ENCODE measurements at regions not wholly inside any gene's neighbourhood (a gene's known extent, or its start where the extent isn't known, plus 50 kb on each side); places are given as distances from the start of the nearest gene placed in this dataset.

DNA sequence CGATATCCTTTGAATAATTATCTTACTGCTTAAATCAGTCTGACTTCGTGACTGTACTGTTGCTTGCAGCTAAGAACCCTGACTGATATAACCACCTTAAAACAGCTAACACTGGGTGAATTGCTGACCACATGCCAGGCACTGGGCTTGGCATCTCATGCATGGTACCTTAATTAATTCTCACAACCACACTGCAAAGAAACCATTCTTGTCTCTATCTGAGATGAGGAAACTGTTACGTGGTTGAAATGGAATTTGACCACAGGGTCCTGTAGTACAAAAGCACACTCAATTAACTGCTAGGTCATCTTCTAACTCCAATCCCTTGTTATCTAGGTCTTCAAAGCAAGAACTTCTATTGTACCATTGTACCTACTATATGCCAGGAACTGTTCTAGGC lies 92.7 kb upstream of the PRICKLE2 start:
- DNase-seq (ENCODE audit: extremely low spot score): no peak
- ChIA-PET CTCF (no interaction called here), POLR2A (no interaction called here)
- no peak for TF ChIP-seq BHLHE40 (IDR thresholded peaks at IDR 0.05; ENCODE audit: borderline replicate concordance)
- no peak for TF ChIP-seq NFRKB (IDR thresholded peaks at IDR 0.05)
- TF ChIP-seq HDGF (IDR thresholded peaks at IDR 0.05; ENCODE audit: borderline replicate concordance): no peak
- no peak for TF ChIP-seq SUZ12 (IDR thresholded peaks at IDR 0.05)
- no peak for TF ChIP-seq ZNF384 (IDR thresholded peaks at IDR 0.05)
- TF ChIP-seq LEF1 (IDR thresholded peaks at IDR 0.05; ENCODE audit: borderline replicate concordance): no peak
- no peak for TF ChIP-seq L3MBTL2 (conservative IDR thresholded peaks at IDR 0.05)
- TF ChIP-seq ARNT (IDR thresholded peaks at IDR 0.05): no peak
- no peak for TF ChIP-seq SP1 (IDR thresholded peaks at IDR 0.05)
- no peak for TF ChIP-seq TARDBP (IDR thresholded peaks at IDR 0.05)
- TF ChIP-seq FOXK2 (IDR thresholded peaks at IDR 0.05): no peak
- no peak for TF ChIP-seq ELF4 (IDR thresholded peaks at IDR 0.05)

DNA sequence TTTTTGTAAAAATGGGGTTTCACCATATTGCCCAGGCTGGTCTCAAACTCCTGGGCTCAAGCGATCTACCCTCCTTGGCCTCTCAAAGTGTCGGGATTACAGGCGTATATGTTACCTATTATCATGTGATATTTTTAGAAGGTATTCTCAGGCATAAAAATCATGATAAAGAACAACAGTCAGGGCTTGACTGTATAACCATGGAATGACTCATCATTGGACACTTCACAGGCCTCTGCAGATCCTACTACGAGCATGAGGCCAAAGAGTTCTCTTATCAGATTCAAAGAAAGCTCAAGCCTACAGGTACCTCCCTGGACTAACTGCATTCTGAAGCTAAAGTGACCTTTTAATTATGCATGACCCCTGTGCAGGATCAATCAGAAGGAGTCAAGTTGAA lies 91.7 kb upstream of the PRICKLE2 start:
- TF ChIP-seq BHLHE40 (IDR thresholded peaks at IDR 0.05; ENCODE audit: borderline replicate concordance) (no peak), SUZ12 (IDR thresholded peaks at IDR 0.05) (no peak), ZNF384 (IDR thresholded peaks at IDR 0.05) (no peak), L3MBTL2 (conservative IDR thresholded peaks at IDR 0.05) (no peak), FOXA1 (IDR thresholded peaks at IDR 0.05) (no peak), SP1 (IDR thresholded peaks at IDR 0.05) (no peak), HDGF (IDR thresholded peaks at IDR 0.05; ENCODE audit: borderline replicate concordance) (no peak), FOXM1 (IDR thresholded peaks at IDR 0.05; ENCODE audit: borderline replicate concordance) (no peak), ARNT (IDR thresholded peaks at IDR 0.05) (no peak)
- DNase-seq (ENCODE audit: extremely low spot score): no peak
- POLR2A ChIA-PET: no interaction called here
- CTCF ChIA-PET: no interaction called here

DNA sequence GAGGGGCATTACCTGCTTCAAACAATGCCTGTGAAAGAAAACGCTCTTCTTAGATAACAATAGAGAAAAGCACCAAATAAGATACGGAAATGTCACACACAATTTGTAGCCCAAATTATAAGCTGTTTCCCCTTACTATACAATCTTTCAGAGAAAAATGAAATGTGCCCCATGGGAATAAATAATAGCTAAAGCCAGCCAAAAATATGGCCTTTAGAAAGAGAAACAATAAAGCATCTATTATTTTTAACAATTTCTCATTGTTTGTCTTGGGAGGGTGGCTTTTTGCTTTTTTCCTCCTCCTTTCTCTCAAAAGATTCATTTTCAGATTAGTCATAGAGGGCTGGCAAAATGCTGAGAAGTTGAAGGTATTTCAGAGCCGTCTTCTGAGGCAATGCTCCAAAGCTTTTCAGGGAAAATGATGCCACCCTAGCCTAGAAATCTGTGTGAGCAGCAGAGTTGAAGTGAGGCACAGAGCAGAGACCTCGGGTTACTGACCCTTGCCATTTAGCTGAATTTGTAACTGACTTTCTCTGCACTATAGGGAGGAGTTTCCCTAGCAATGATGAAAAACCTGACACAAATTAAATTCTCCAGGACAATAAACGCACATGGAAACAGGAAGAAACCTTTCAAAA lies 86.3 kb upstream of the PRICKLE2 start:
- DNase-seq (ENCODE audit: extremely low spot score): no peak
- CTCF ChIA-PET: no interaction called here
- POLR2A ChIA-PET: no interaction called here
- TF ChIP-seq CTBP1 (IDR thresholded peaks at IDR 0.05; ENCODE audit: borderline replicate concordance) (no peak), FOXK2 (IDR thresholded peaks at IDR 0.05) (no peak), L3MBTL2 (conservative IDR thresholded peaks at IDR 0.05) (no peak), TARDBP (IDR thresholded peaks at IDR 0.05) (no peak), FOXM1 (IDR thresholded peaks at IDR 0.05; ENCODE audit: borderline replicate concordance) (no peak), FOXA1 (IDR thresholded peaks at IDR 0.05) (no peak), ZNF384 (IDR thresholded peaks at IDR 0.05) (no peak), ELF4 (IDR thresholded peaks at IDR 0.05) (no peak), SUZ12 (IDR thresholded peaks at IDR 0.05) (no peak), BHLHE40 (IDR thresholded peaks at IDR 0.05; ENCODE audit: borderline replicate concordance) (no peak), NFRKB (IDR thresholded peaks at IDR 0.05) (no peak), HDGF (IDR thresholded peaks at IDR 0.05; ENCODE audit: borderline replicate concordance) (no peak), SP1 (IDR thresholded peaks at IDR 0.05) (no peak)
- TF ChIP-seq, protein P1, sequence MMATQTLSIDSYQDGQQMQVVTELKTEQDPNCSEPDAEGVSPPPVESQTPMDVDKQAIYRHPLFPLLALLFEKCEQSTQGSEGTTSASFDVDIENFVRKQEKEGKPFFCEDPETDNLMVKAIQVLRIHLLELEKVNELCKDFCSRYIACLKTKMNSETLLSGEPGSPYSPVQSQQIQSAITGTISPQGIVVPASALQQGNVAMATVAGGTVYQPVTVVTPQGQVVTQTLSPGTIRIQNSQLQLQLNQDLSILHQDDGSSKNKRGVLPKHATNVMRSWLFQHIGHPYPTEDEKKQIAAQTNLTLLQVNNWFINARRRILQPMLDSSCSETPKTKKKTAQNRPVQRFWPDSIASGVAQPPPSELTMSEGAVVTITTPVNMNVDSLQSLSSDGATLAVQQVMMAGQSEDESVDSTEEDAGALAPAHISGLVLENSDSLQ (IDR thresholded peaks at IDR 0.05): no peak

DNA sequence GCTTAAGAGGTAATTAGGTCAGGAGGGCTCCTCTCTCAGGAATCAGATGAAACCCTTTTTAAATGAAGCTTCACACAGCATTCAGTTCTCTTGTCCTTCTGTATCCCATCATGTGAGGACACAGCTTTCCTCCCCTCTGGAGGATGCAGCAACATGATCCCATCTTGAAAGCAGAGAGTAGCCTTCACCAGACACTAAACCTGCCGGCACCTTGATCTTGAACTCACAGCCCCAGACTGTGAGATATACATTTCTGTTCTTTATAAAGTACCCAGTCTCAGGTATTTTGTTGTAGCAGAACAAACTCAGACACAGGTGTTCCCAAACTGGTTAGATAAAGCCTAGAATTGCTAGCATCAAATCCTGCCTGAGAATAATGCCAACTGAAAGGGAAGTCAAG lies 83.7 kb upstream of the PRICKLE2 start:
- TF ChIP-seq NFRKB (IDR thresholded peaks at IDR 0.05) (no peak), SP1 (IDR thresholded peaks at IDR 0.05) (no peak), FOXK2 (IDR thresholded peaks at IDR 0.05) (no peak), L3MBTL2 (conservative IDR thresholded peaks at IDR 0.05) (no peak), FOXM1 (IDR thresholded peaks at IDR 0.05; ENCODE audit: borderline replicate concordance) (no peak)
- POLR2A ChIA-PET: no interaction called here
- CTCF ChIA-PET: no interaction called here
- no peak for DNase-seq (ENCODE audit: extremely low spot score)

DNA sequence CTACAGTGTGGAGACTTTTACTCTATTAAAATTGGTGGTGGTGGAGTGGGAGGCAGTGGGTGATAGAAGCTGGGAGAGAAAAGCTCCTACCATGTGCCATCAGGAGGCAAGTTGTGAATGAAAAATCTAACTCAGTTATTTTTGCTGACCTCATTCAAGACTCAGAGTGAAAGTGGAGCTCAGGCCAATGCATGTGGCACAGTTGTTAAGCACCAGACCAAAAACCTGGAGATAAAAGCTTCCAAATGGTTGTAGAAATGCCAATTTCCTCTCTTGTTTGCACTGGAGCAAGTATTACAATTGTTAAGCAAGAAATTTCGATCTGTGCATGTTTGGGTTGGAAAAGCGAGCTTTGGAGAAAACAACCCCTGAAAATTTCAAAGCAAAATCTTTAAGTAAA lies 81.5 kb upstream of the PRICKLE2 start:
- no peak for DNase-seq (ENCODE audit: extremely low spot score)
- POLR2A ChIA-PET: no interaction called here
- TF ChIP-seq FOXK2 (IDR thresholded peaks at IDR 0.05) (no peak), L3MBTL2 (conservative IDR thresholded peaks at IDR 0.05) (no peak)
- CTCF ChIA-PET: no interaction called here

DNA sequence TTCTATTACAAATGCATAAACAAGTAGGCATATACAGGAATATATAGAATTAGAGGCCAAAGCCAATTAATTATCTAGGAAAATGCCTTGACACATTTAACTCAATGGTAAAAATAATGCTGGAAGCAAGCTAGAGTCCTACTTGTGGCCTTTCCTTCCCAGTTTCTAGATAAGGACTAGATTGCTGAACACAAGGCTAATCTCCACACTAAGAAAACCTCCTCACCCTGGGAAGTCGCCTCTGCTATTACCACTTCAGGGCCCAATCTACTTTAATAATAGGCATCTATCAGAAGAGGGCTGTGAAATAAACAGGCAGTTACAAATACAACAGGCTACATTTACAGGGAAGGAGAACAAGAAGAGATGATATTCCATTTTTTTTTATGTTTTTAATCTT lies 80.5 kb upstream of the PRICKLE2 start:
- ChIA-PET CTCF (no interaction called here), POLR2A (no interaction called here)

More for the DNA sequence above, 80.5 kb upstream of the PRICKLE2 start:
- DNase-seq (ENCODE audit: extremely low spot score): no peak
- TF ChIP-seq ELF4 (IDR thresholded peaks at IDR 0.05) (no peak), NFRKB (IDR thresholded peaks at IDR 0.05) (no peak), LEF1 (IDR thresholded peaks at IDR 0.05; ENCODE audit: borderline replicate concordance) (no peak), SP1 (IDR thresholded peaks at IDR 0.05) (no peak), L3MBTL2 (conservative IDR thresholded peaks at IDR 0.05) (no peak), FOXM1 (IDR thresholded peaks at IDR 0.05; ENCODE audit: borderline replicate concordance) (no peak), ZNF384 (IDR thresholded peaks at IDR 0.05) (no peak), FOXK2 (IDR thresholded peaks at IDR 0.05) (no peak), SUZ12 (IDR thresholded peaks at IDR 0.05) (no peak), ARNT (IDR thresholded peaks at IDR 0.05) (no peak), BHLHE40 (IDR thresholded peaks at IDR 0.05; ENCODE audit: borderline replicate concordance) (no peak), HDGF (IDR thresholded peaks at IDR 0.05; ENCODE audit: borderline replicate concordance) (no peak), TARDBP (IDR thresholded peaks at IDR 0.05) (no peak), CTBP1 (IDR thresholded peaks at IDR 0.05; ENCODE audit: borderline replicate concordance) (no peak)
- TF ChIP-seq, protein P1 (IDR thresholded peaks at IDR 0.05): no peak
